Fibroblast of lung (primary cell): ENCODE measurements at regions not wholly inside any gene's neighbourhood (a gene's known extent, or its start where the extent isn't known, plus 50 kb on each side); places are given as distances from the start of the nearest gene placed in this dataset.

Experiments used
- DNase-seq, 2 donors: peaks; one replicate each; pipeline versions ENCODE4 v3.0.0 to v3.0.0-alpha.2; 2010; ENCODE audit warnings: low read depth in 2 of 2
- H2AFZ ChIP-seq: 2 replicates; pipeline ENCODE4 v1.5.1; 2012; ENCODE audit warnings: low read length, control low read depth, inconsistent platforms
- H3K27ac ChIP-seq: 2 replicates; pipeline ENCODE4 v1.5.1; 2011; ENCODE audit warnings: low read length, control low read depth; ENCODE audit not compliant: insufficient read depth
- H3K27me3 ChIP-seq: 2 replicates; pipeline ENCODE4 v1.5.1; 2011; ENCODE audit warnings: mild to moderate bottlenecking, low read length; ENCODE audit not compliant: control insufficient read depth, insufficient read depth
- H3K36me3 ChIP-seq: 2 replicates; pipeline ENCODE4 v1.5.1; 2011; ENCODE audit warnings: low read length; ENCODE audit not compliant: control insufficient read depth, insufficient read depth
- H3K4me1 ChIP-seq: 2 replicates; pipeline ENCODE4 v1.5.1; 2011; ENCODE audit warnings: low read length; ENCODE audit not compliant: control insufficient read depth, insufficient read depth; ENCODE audit errors: extremely low read depth
- H3K4me2 ChIP-seq: 2 replicates; pipeline ENCODE4 v1.5.1; 2011; ENCODE audit warnings: low read length, control low read depth; ENCODE audit not compliant: insufficient read depth; ENCODE audit errors: extremely low read depth
- H3K4me3 ChIP-seq, 4 experiments: fragments of 200-600 bp in 1 of 4; sonication (generic) in 1 of 4; replicated peaks in 1 of 4; 2 replicates each; pipeline ENCODE4 v1.5.1; 2011 to 2016; ENCODE audit warnings: low read length in 4 of 4, low read depth in 3 of 4, mild to moderate bottlenecking in 3 of 4, control low read depth in 2 of 4, inconsistent platforms in 1 of 4, mixed read lengths in 1 of 4; ENCODE audit not compliant: insufficient read depth in 1 of 4; ENCODE audit errors: control extremely low read depth in 1 of 4
- H3K79me2 ChIP-seq: 2 replicates; pipeline ENCODE4 v1.5.1; 2012; ENCODE audit warnings: mild to moderate bottlenecking, low read length, inconsistent platforms; ENCODE audit not compliant: control insufficient read depth, insufficient read depth
- H3K9ac ChIP-seq: 2 replicates; pipeline ENCODE4 v1.5.1; 2011; ENCODE audit warnings: mild to moderate bottlenecking, low read length, control low read depth; ENCODE audit not compliant: insufficient read depth
- H3K9me3 ChIP-seq: 2 replicates; pipeline ENCODE4 v1.5.1; 2012; ENCODE audit warnings: low read depth, low read length; ENCODE audit not compliant: control insufficient read depth, insufficient read depth
- H4K20me1 ChIP-seq: 2 replicates; pipeline ENCODE4 v1.5.1; 2011; ENCODE audit warnings: low read length; ENCODE audit not compliant: control insufficient read depth, insufficient read depth; ENCODE audit errors: extremely low read depth
- CTCF ChIP-seq, 2 donors: IDR thresholded peaks in 1 of 2; conservative IDR thresholded peaks in 1 of 2; 1 replicate in 1 of 2; 2 replicates in 1 of 2; pipeline ENCODE4 v1.5.1; 2011 to 2012; ENCODE audit warnings: low read length in 2 of 2, control low read depth in 1 of 2, inconsistent platforms in 1 of 2, low read depth in 1 of 2, mild to moderate bottlenecking in 1 of 2
- EZH2 ChIP-seq: IDR thresholded peaks from 2 replicates; pipeline ENCODE4 v1.5.1; 2012; ENCODE audit warnings: low read length, control low read depth, mild to moderate bottlenecking; ENCODE audit errors: missing control alignments

GRCh38 chr5:105506692-105507277 lies 1944.2 kb upstream of the NUDT12 start:
- Histone ChIP-seq H3K9ac (no peak overlapping the region), H3K36me3 (no peaks in the 10 kb centered on the region), H2AFZ (no peak overlapping the region), H4K20me1 (no peaks in the 10 kb centered on the region), H3K27me3 (no peaks in the 10 kb centered on the region), H3K79me2 (no peaks in the 10 kb centered on the region), H3K4me2 (no peak overlapping the region), H3K4me3 (no peak overlapping the region), H3K9me3 (no peaks in the 10 kb centered on the region), H3K27ac (no peak overlapping the region), H3K4me1 (no peaks in the 10 kb centered on the region)
- DNase-seq = peak in 1 of 2 donors; percentile 15
- TF ChIP-seq CTCF (conservative IDR thresholded peaks at IDR 0.05 in 1 of 2, IDR thresholded peaks at IDR 0.05 in 1 of 2; ENCODE audit: low read depth in 1 of 2, low read length in 2 of 2) (peak; percentile 7 to 50), EZH2 (no peak)

GRCh38 chr5:105503950-105504349 lies 1941.4 kb upstream of the NUDT12 start:
- peak; percentile 18 to 47 for DNase-seq
- no peaks in the 10 kb centered on the region for H3K4me1 ChIP-seq
- TF ChIP-seq EZH2 (no peak), CTCF (conservative IDR thresholded peaks at IDR 0.05 in 1 of 2, IDR thresholded peaks at IDR 0.05 in 1 of 2; ENCODE audit: low read depth in 1 of 2, low read length in 2 of 2) (no peak)
- no peak overlapping the region for H3K4me2 ChIP-seq
- no peaks in the 10 kb centered on the region for H4K20me1 ChIP-seq
- H3K27ac ChIP-seq = no peak overlapping the region
- no peaks in the 10 kb centered on the region for H3K27me3 ChIP-seq
- H3K9ac ChIP-seq = no peak overlapping the region
- no peaks in the 10 kb centered on the region for H3K36me3 ChIP-seq
- H3K9me3 ChIP-seq = no peaks in the 10 kb centered on the region
- H3K4me3 ChIP-seq = no peak overlapping the region
- no peak overlapping the region for H2AFZ ChIP-seq
- no peaks in the 10 kb centered on the region for H3K79me2 ChIP-seq

- Histone ChIP-seq H2AFZ (no peak overlapping the region), H3K36me3 (no peaks in the 10 kb centered on the region), H3K9ac (no peak overlapping the region), H3K27me3 (no peaks in the 10 kb centered on the region), H3K4me2 (no peak overlapping the region), H4K20me1 (no peaks in the 10 kb centered on the region), H3K4me3 (no peak overlapping the region), H3K27ac (no peak overlapping the region), H3K79me2 (no peaks in the 10 kb centered on the region), H3K4me1 (no peaks in the 10 kb centered on the region), H3K9me3 (no peaks in the 10 kb centered on the region)
- DNase-seq = no peak
- TF ChIP-seq EZH2 (no peak), CTCF (conservative IDR thresholded peaks at IDR 0.05 in 1 of 2, IDR thresholded peaks at IDR 0.05 in 1 of 2; ENCODE audit: low read depth in 1 of 2, low read length in 2 of 2) (no peak)
Observed at GRCh38 chr5:105501315-105501714, 1938.7 kb upstream of the NUDT12 start.
